ENCODE measurements at regions not wholly inside any gene's neighbourhood (a gene's known extent, or its start where the extent isn't known, plus 50 kb on each side); places are given as distances from the start of the nearest gene placed in this dataset.

DNA sequence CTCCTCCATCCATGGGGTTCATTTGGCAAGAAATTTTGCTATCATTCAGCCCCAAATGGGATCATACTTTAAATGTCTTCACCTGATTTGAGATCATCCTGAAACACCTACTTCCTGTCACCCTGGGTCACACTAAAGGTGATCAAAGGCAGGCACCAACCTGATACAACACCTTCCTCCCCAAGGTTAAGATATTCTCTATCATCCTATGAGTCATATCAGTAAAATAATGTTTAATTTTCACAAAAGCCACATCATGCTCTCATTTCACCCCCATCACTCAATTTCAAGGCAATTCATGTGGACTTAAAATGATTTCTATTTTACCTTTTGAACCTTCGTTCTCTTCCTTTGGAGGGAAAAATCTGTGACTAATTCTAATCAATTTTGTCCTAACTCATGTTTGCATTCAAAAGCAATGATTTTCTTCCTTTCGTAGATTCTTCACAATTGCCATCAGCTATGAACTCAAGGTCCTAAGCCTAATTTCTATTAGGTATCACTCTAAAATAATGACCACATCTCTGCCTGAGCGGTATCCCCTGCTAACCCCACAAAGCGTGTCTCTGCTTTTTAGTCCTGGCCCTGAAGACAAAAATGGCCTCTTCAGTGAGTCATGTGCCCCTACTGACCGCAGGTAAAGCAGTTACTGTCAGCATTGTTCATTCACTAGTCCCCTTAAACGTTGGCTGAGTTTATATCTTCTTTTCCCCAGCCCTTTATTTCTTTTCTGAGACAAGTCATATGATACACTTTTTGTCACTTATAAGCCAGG, 139.0 kb downstream of the SPRY2 start:
- TF ChIP-seq TAF1 (conservative IDR thresholded peaks at IDR 0.05): no peak
- TF ChIP-seq, protein P1, sequence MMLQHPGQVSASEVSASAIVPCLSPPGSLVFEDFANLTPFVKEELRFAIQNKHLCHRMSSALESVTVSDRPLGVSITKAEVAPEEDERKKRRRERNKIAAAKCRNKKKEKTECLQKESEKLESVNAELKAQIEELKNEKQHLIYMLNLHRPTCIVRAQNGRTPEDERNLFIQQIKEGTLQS (IDR thresholded peaks at IDR 0.05): no peak
- TF ChIP-seq, protein P2, sequence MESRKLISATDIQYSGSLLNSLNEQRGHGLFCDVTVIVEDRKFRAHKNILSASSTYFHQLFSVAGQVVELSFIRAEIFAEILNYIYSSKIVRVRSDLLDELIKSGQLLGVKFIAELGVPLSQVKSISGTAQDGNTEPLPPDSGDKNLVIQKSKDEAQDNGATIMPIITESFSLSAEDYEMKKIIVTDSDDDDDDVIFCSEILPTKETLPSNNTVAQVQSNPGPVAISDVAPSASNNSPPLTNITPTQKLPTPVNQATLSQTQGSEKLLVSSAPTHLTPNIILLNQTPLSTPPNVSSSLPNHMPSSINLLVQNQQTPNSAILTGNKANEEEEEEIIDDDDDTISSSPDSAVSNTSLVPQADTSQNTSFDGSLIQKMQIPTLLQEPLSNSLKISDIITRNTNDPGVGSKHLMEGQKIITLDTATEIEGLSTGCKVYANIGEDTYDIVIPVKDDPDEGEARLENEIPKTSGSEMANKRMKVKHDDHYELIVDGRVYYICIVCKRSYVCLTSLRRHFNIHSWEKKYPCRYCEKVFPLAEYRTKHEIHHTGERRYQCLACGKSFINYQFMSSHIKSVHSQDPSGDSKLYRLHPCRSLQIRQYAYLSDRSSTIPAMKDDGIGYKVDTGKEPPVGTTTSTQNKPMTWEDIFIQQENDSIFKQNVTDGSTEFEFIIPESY (IDR thresholded peaks at IDR 0.05): no peak
- TF ChIP-seq, protein P3, sequence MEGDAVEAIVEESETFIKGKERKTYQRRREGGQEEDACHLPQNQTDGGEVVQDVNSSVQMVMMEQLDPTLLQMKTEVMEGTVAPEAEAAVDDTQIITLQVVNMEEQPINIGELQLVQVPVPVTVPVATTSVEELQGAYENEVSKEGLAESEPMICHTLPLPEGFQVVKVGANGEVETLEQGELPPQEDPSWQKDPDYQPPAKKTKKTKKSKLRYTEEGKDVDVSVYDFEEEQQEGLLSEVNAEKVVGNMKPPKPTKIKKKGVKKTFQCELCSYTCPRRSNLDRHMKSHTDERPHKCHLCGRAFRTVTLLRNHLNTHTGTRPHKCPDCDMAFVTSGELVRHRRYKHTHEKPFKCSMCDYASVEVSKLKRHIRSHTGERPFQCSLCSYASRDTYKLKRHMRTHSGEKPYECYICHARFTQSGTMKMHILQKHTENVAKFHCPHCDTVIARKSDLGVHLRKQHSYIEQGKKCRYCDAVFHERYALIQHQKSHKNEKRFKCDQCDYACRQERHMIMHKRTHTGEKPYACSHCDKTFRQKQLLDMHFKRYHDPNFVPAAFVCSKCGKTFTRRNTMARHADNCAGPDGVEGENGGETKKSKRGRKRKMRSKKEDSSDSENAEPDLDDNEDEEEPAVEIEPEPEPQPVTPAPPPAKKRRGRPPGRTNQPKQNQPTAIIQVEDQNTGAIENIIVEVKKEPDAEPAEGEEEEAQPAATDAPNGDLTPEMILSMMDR (IDR thresholded peaks at IDR 0.05; ENCODE audit: low read depth, low read length, missing input control): no peak
- no peak for TF ChIP-seq HNF4A (conservative IDR thresholded peaks at IDR 0.05)
- TF ChIP-seq SP1 (IDR thresholded peaks at IDR 0.05): no peak
- TF ChIP-seq, protein P4, sequence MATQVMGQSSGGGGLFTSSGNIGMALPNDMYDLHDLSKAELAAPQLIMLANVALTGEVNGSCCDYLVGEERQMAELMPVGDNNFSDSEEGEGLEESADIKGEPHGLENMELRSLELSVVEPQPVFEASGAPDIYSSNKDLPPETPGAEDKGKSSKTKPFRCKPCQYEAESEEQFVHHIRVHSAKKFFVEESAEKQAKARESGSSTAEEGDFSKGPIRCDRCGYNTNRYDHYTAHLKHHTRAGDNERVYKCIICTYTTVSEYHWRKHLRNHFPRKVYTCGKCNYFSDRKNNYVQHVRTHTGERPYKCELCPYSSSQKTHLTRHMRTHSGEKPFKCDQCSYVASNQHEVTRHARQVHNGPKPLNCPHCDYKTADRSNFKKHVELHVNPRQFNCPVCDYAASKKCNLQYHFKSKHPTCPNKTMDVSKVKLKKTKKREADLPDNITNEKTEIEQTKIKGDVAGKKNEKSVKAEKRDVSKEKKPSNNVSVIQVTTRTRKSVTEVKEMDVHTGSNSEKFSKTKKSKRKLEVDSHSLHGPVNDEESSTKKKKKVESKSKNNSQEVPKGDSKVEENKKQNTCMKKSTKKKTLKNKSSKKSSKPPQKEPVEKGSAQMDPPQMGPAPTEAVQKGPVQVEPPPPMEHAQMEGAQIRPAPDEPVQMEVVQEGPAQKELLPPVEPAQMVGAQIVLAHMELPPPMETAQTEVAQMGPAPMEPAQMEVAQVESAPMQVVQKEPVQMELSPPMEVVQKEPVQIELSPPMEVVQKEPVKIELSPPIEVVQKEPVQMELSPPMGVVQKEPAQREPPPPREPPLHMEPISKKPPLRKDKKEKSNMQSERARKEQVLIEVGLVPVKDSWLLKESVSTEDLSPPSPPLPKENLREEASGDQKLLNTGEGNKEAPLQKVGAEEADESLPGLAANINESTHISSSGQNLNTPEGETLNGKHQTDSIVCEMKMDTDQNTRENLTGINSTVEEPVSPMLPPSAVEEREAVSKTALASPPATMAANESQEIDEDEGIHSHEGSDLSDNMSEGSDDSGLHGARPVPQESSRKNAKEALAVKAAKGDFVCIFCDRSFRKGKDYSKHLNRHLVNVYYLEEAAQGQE (IDR thresholded peaks at IDR 0.05): no peak

Measured in liver (tissue), 3 donors.